ENCODE measurements at regions not wholly inside any gene's neighbourhood (a gene's known extent, or its start where the extent isn't known, plus 50 kb on each side); places are given as distances from the start of the nearest gene placed in this dataset.

DNA sequence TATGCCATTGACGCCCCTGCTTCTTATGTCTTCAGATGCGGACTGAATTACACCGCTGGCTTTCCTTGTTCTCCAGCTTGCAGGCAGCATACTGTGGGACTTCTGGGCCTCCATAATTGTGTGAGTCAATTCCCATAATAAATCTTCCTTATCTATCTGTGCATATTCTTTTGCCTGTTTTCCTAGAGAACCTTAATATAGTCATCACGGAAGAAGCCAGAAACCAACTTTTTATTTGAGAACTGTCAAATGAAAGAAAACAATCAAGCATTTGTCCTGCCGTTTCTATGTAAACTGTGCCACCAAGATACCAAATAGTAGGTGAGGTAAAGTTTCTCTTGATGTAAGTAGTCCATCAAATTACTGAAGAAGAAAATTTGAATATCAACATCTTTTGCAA lies 51.8 kb upstream of the B3GALNT1 start:
- DNase-seq (ENCODE audit: low read depth): no peak

GRCh38 chr3:161161603-161162002 lies 56.5 kb upstream of the B3GALNT1 start:
- DNase-seq (ENCODE audit: low read depth): no peak

DNA sequence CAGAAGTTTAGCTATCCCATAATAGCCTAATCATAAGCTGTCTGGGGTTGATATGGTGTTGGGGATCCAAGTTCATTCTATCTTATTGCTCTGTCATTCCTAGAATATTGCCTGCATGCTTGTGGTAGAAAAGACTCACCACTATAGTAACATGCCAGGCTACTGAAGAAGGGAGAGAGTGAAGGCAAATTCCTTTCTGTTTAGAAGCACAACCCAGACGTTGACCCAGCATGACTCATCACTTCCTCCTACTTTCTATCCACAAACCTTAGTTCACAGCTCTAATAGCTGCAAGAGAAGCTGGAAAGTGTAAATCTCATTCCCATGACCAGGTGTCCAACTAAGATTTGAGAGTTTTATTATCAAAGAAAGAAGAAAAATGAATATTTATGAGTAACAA lies 57.8 kb upstream of the NMD3 start:
- DNase-seq (ENCODE audit: low read depth): peak; percentile 93

DNA sequence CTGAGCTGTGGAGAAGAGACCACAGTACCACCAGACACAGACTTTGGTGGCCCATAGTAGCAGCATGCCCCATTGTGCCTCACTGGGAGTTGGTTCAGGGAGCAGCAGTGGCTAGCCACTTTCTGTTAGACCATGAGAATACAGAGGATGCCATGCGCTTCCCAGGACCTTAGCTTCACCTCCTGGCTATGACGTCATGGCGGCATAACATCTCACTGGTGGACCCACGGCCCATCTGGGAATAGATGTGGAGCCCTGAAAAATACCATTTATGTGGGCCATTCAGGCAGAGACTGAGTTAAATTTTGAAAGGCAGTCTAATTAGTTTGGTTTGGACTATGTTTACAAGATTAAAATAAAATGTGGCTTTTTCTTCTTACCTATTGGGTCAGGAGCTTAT lies 55.1 kb upstream of the NMD3 start:
- DNase-seq (ENCODE audit: low read depth): no peak

DNA sequence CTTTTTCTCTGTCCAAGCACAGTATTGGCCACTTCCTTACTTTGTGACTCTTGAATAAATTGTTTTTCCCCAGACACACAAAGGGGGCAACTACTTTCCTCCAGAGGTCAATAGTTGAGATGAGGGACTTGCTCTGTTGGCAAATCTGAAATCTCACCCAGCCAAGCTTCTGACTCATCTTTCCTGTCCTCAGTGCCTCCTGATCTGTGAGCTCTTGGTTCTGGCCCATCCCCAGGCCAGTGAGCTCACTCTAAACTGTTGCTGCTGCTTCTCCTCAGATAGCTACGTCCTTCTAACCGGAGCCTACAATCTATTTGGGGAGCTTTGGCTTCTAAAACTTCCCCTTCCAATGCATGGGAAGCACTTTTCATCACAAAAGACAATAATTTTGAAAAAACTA lies 50.0 kb upstream of the NMD3 start:
- peak; percentile 81 for DNase-seq (ENCODE audit: low read depth)
